Neural progenitor cell (in vitro differentiated cells): ENCODE measurements at regions not wholly inside any gene's neighbourhood (a gene's known extent, or its start where the extent isn't known, plus 50 kb on each side); places are given as distances from the start of the nearest gene placed in this dataset. TPM values are rescaled to one million over a fixed set of nuclear protein-coding genes. Genes with fewer than 3 reads are reported as not detected.
"Not testable (repeated sequence)": the region's sequence is repeated elsewhere in the genome, so short reads cannot be mapped to it uniquely, and the experiment has no call there.

Experiments used
- DNase-seq: peaks from one replicate; pipeline ENCODE4 v3.0.0-alpha.2; 2016; ENCODE audit warnings: low spot score
- H2AFZ ChIP-seq: fragments of 200-600 bp; sonication (generic); replicated peaks from 2 replicates; pipeline ENCODE4 v1.6.1; 2016; ENCODE audit warnings: antibody characterized with exemption
- H3F3A ChIP-seq: fragments of 200-600 bp; sonication (generic); 2 replicates; pipeline ENCODE4 v1.6.1; 2016; ENCODE audit warnings: antibody characterized with exemption, low read depth
- H3K27ac ChIP-seq: fragments of 200-600 bp; sonication (generic); 2 replicates; pipeline ENCODE4 v1.5.1; 2016; ENCODE audit warnings: mild to moderate bottlenecking
- H3K27me3 ChIP-seq: fragments of 200-600 bp; sonication (generic); 2 replicates; pipeline ENCODE4 v1.6.1; 2016; ENCODE audit warnings: mild to moderate bottlenecking, moderate library complexity
- H3K36me3 ChIP-seq: fragments of 200-600 bp; sonication (generic); 2 replicates; pipeline ENCODE4 v1.5.1; 2016
- H3K4me1 ChIP-seq: fragments of 200-600 bp; sonication (generic); 2 replicates; pipeline ENCODE4 v1.6.1; 2016; ENCODE audit warnings: mixed run types
- H3K4me2 ChIP-seq: fragments of 200-600 bp; sonication (generic); 2 replicates; pipeline ENCODE4 v1.6.1; 2016
- H3K4me3 ChIP-seq: fragments of 200-600 bp; sonication (generic); 2 replicates; pipeline ENCODE4 v1.5.1; 2016
- H3K79me2 ChIP-seq: fragments of 200-600 bp; sonication (generic); 2 replicates; pipeline ENCODE4 v1.6.1; 2016; ENCODE audit warnings: low read depth
- H3K9ac ChIP-seq: fragments of 200-600 bp; sonication (generic); 2 replicates; pipeline ENCODE4 v1.6.1; 2016
- H3K9me3 ChIP-seq: fragments of 200-600 bp; sonication (generic); 2 replicates; pipeline ENCODE4 v1.5.1; 2016; ENCODE audit warnings: low read depth
- H4K20me1 ChIP-seq: fragments of 200-600 bp; sonication (generic); 2 replicates; pipeline ENCODE4 v1.6.1; 2016; ENCODE audit warnings: low read depth
- H3K27ac Mint-ChIP-seq: 3 replicates; pipeline ENCODE4 v1.8.0; 2021; ENCODE audit warnings: mixed read lengths
- H3K27me3 Mint-ChIP-seq: 2 replicates; pipeline ENCODE4 v1.8.0; 2022; ENCODE audit warnings: low read depth, mild to moderate bottlenecking, inconsistent platforms, moderate library complexity, mixed read lengths; ENCODE audit not compliant: insufficient read depth
- H3K36me3 Mint-ChIP-seq: 3 replicates; pipeline ENCODE4 v1.8.0; 2021; ENCODE audit warnings: mixed read lengths
- H3K4me1 Mint-ChIP-seq: 3 replicates; pipeline ENCODE4 v1.8.0; 2021; ENCODE audit warnings: mixed read lengths
- H3K4me3 Mint-ChIP-seq: 3 replicates; pipeline ENCODE4 v1.8.0; 2021; ENCODE audit warnings: mild to moderate bottlenecking, moderate library complexity, mixed read lengths
- H3K9me3 Mint-ChIP-seq: 3 replicates; pipeline ENCODE4 v1.8.0; 2020; ENCODE audit warnings: mixed read lengths
- small RNA-seq: library from RNA; depleted of rRNA; stranded (forward); fragments of <200 nt; gene quantifications from one replicate; pipeline ENCODE3, GENCODE V24; 2015

- H3K27me3 Mint-ChIP-seq, H4K20me1 ChIP-seq, H3K4me3 ChIP-seq, H3K4me2 ChIP-seq, DNase-seq, H2AFZ ChIP-seq, H3K4me3 Mint-ChIP-seq, H3K27ac Mint-ChIP-seq, H3K27me3 ChIP-seq, H3K27ac ChIP-seq, H3K9me3 ChIP-seq, H3K36me3 Mint-ChIP-seq, H3K4me1 ChIP-seq, H3K4me1 Mint-ChIP-seq, H3F3A ChIP-seq, H3K79me2 ChIP-seq, H3K36me3 ChIP-seq, H3K9ac ChIP-seq, H3K9me3 Mint-ChIP-seq: not testable (repeated sequence)
Observed at GRCh38 chr21:6158171-6158570, 4363.2 kb upstream of the TPTE start.

Small RNAs in the stretch of these regions (small RNA-seq; reads per million reads assigned to genes)
- not detected for gene CU639417.2
